GM21576 (cell line): ENCODE measurements at regions not wholly inside any gene's neighbourhood (a gene's known extent, or its start where the extent isn't known, plus 50 kb on each side); places are given as distances from the start of the nearest gene placed in this dataset.

ENCODE experiments used
- ATAC-seq: cut with Tn5 transposase; IDR thresholded peaks from one replicate; pipeline ENCODE4 v1.9.1; 2021; ENCODE audit warnings: mild to moderate bottlenecking, moderate library complexity; ENCODE audit not compliant: unreplicated experiment

- ATAC-seq, result no peak
These were observed 111.5 kb upstream of the HTR2A start for GRCh38 chr13:47008318-47008717.

GRCh38 chr13:47005756-47006414, 109.0 kb upstream of the HTR2A start:
- ATAC-seq, result no peak

DNA sequence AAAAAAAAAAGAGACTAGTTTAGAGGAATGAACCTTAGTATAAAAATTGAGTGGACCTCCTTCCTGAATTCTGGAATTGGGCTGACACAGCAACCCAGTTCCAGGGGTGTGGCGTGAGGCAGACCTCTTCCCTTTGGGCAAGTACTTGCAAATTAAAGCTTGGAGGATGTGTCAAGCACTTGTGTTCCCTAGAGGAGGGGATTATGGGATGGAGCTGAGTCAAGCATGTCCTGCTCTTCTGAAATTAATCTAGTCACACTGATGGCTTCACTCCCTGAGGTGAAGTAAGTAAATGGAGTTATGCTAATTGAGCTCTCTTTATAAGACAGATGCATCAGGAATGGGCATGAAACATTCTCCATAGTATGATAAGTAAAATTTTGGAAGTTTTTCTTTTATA, 107.7 kb upstream of the HTR2A start:
- ATAC-seq, result no peak

GRCh38 chr13:47004027-47004426, 107.2 kb upstream of the HTR2A start:
- ATAC-seq, result no peak

- ATAC-seq, result no peak
These were observed 103.3 kb upstream of the HTR2A start for GRCh38 chr13:47000165-47000564.

DNA sequence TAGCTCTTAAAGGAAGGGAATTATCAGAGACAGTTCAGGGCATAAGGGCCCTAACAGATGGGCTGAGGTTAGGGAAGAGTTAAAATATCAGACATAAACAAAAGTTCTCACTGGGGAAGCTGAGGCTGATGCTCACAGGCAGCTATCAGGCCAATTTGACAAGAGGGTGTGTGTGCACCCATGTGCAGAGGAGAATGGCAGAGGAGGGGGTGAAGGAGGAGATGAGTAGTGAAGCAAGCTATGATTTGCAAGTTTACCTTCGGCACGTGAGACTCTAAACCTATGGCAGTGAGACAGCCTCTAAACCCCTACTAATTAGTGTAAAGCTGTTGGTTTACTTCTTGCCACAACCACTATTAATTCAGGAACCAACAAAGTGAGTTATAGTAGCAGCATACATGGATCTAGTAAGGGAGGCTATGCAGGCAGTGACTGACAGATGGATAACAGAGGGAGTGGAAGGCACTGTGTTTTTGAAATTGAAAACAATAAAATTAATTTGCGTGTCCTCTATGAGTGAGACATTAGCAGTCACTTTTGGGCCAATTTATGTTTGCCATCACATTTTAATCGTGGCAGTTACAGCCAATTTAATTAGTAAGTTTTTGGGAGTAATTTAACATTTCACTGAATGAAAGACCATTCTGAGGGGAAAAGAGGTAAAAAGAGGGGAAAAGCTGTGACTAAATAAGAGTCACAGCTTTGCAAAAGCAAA, 99.6 kb upstream of the HTR2A start:
- peak; percentile 23 for ATAC-seq

DNA sequence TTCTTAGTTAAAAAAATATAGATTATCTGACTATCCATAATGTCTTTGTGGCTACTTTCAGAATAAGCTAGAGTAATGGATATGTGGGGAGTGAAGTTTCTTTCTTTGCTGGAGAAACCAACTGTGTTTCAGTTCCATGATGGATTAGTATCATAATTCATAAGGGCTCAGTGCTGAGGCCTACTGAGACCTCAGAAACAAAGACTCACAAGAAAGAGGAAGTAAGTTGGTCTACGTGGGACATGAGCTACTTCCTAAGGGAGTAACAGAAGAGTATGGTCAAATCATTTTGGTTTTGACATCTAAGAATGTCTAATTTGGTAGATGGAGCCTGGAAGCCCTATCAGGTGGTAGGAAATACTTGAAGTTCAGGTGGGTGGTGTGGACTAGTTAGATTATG, 99.0 kb upstream of the HTR2A start:
- peak; percentile 93 for ATAC-seq

GRCh38 chr13:46994492-46994891, 97.6 kb upstream of the HTR2A start:
- no peak for ATAC-seq

GRCh38 chr13:46992383-46992952, 95.6 kb upstream of the HTR2A start:
- no peak for ATAC-seq

DNA sequence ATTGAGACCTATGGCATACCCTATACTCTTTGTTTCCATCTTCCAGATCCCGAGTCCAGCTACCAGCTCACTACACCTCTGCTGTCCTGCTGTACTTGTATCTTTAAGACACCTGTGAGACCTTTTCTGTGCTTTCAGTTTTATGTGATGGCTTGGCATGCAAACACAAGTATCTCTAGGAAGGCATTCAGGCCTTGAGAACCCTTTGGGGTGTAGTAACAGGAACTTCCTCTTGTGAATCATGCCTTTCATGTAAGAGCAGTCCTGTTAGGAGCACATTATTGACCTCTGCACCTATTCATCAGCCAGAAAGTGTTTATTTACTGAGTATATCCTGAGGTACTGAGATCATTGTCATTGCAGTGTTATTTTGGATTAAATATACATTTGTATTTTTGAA, 87.0 kb upstream of the HTR2A start:
- peak; percentile 78 for ATAC-seq

- peak; percentile 91 for ATAC-seq
These were observed 86.2 kb upstream of the HTR2A start for GRCh38 chr13:46982856-46983582.

GRCh38 chr13:46975173-46975572, 78.3 kb upstream of the HTR2A start:
- no peak for ATAC-seq

DNA sequence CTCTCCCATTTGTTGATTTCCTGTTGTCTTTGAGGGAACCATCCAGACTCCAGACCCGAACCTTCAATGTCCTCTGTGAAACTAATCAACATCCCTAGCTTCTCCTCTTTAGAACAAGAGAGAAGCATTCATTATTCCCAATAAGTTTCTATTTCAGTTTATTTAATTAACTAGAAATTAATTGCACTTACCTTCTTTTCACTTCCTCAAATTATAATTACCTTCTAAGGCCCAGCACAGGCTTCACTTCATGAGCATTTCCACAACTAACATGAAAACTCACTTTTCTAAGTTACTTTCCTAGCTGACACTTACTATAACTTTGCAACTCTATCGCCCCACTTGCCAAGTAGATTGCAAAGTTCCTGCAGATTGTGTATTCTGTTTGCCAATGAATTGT, 71.6 kb upstream of the HTR2A start:
- ATAC-seq, result no peak

DNA sequence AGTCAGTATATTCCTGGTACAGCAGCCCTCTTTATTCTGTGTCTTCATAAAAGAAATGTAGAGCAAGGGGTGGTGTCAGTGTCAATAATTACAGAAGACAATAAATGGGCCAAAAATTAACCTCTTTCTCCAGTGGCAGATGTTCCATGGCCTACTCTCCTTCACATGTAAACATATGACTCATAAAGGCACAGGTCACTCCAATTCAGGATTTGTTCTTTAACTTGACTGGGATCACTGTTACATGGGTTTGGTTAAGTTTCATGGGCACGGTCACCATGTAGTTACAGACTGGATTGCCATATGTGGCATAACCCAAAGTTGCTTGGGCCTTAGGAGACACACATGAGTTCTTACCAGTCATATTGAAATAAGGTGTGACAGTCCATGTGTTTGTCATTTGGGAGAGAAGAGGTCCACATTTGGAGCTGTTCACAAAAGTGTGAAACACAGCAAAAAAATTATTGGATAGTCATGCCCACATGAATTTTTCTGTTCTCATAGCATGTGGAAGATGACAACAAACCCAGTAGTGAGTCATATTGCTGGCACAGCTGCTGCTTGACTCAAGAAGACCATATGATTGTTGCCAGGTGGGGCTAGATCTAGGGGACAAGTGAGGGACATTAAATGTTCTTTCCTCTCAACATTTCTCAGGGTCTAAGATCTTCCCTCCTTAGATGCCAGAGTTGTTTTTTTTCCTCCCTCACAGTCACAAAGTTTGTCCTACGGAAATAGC, 68.1 kb upstream of the HTR2A start:
- no peak for ATAC-seq

DNA sequence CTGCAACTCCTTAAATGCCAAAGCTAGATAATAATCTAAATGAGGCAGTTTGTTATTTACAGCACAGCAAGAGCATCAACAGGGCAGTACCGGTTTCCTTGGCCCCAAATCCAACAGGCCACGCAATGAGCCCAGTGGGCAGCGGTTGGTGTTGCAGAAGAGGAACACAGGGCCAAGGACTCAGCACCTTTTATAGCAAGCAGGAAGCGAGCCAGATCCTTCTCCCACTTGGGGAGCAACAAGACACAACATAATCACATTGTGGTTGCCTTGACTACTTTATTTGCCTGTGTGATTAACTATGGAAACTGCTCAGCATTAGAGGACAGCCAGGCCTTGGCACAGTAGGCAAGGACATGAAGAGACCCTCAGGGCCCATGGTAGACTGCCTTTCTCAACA, 67.1 kb upstream of the HTR2A start:
- ATAC-seq, result no peak

DNA sequence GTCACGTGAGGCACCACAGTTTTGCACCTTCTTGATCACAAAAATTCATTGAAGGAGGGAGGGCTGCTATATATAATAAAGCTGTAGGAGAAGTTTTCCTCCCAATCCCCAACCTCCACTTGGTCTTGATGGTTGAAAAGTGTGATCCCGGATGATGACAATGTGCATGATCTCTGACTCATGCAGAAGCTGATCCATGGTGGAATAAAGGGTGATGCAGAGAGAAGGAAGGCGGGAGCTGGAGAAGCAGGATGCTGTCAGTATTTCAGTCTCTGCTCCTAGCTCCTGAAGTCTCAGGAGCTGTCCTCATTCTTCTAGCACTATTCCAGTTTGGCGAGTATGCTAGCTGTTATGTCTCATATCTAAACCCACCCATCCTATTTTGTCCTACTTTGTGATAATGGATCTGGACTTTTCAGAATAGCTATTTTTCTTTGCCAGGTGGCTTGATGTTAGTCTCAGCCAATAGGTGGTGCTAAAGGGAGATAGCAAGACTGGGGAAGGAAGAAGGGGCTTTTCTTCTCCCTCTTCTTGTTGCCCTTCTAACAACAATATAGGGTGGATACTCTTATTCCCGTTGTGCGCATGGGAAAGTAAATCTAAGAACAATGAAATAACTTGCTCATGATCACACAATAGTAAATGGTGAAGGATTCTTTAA, 65.6 kb upstream of the HTR2A start:
- ATAC-seq, result no peak

- ATAC-seq, result peak; percentile 100
These were observed 64.9 kb upstream of the HTR2A start for GRCh38 chr13:46961719-46962118.

- no peak for ATAC-seq
These were observed 57.1 kb upstream of the HTR2A start for GRCh38 chr13:46953941-46954340.

DNA sequence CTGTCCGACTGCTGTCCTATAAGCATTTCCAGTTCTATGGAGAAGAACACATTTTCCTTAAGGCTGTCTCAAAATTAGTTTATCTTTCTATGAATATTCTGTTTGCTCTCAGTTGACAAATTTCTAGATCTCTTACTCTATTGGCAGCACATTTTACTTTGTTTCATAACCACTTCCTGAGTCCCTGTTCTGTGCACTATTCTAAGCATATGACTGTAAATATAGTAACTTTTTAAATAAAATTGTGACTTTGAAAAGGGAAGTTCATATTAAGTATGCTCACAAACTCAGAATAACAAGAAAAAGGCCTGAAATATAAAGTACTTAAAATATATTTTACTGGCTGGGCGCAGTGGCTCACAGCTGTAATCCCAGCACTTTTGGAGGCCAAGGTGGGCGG, 56.5 kb upstream of the HTR2A start:
- ATAC-seq, result peak; percentile 64

GRCh38 chr13:46951516-46951915, 54.7 kb upstream of the HTR2A start:
- no peak for ATAC-seq

DNA sequence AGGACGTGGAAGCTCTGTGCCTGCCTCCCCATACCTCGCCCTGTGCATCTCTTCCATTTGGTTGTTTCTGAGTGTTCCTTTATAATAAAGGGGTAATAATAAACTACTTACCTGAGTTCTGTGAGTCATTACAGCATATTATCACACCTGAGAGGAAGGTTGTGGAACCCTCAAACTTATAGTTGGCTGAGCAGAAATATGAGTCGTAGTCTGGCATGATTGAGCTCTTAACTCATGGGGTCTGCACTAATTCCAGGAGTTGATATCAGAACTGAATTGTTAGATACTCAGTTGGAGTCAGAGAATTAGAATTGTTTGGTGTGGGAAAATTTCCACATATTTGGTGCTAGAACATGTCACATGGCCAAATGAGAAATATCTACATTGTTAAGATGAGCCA, 52.4 kb upstream of the HTR2A start:
- ATAC-seq, result no peak
